NCI-H1436 treated with DMSO at 0.1 percent for 48 hours (cell line): ENCODE measurements at regions not wholly inside any gene's neighbourhood (a gene's known extent, or its start where the extent isn't known, plus 50 kb on each side); places are given as distances from the start of the nearest gene placed in this dataset.

Experiments used
- DNase-seq: peaks from one replicate; lab custom pipeline; 2025; lab: John Stamatoyannopoulos, UW

DNA sequence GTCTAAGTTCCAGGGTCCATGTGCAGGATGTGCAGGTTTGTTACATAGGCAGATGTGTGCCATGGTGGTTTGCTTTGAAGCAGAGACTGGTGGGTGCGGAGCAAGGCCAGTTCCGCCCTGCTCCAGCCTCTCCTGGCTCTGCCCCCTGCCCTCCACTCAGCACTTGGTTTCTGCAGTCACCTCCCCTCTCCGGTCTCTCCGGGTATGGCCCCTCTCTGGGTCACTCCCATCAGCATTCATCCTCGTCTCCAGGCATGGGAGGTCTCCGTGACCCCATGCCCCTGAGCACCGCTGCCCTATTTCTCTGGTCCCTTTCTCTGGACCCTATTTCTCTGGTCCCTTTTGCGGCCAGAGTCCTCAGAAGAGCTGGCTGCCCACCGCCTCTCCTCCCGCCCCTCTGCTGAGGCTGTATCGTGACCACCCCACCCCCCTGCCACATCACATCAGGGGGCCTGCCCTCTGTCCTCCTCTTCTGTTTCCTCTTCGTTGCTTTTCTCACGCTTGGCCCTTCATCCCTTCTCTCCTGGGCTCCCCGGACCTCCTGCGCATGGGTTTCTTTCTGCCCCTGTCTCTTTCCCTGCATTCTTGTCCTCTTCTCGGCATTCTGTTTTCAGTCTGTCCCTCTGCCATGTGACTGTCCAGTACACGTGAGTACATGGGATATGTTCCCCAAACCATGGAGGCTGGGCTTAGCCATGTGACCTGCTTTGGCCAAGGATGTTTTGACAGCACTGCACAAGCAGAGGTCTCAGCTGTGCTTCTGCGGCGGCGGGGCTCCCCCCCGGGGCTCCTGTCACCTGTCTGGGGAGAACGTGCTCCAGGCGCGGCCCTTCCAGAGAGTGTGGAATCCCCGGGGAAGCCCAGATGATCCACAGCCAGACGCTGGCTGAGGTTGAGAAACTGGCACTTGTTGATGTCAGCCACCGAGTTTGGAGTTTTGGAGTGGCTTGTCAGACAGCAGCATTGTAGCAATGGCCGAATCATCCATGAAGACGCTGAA, 54.4 kb upstream of the C1orf174 start:
- no peak for DNase-seq

DNA sequence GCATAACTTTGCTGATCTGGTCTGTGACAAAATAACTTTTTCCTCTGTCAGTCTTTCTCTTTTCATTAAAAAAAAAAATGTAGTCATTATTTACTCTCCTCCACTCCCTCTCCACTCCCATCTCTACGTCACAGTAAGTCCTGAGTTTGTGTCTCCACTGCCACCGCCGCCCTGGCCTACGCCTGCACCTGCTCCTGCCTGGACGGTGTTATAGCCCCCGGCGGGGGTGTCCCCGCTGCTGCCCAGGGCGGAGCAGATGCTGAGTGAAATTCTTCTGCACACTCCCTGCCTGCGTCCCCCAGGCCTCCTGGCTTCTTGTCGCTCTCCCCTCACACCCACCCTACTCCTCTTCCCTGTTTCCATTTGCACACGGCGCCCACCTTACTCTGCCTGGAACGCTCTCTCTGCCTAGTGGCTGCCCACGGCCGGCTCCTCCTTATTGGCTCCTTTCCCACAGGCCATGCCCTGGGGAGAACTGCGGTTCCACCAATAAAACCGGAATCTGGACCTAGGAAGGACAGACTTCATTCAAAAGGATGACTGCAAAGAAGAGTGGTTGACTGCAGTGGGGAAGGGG, 55.2 kb upstream of the C1orf174 start:
- no peak for DNase-seq

DNA sequence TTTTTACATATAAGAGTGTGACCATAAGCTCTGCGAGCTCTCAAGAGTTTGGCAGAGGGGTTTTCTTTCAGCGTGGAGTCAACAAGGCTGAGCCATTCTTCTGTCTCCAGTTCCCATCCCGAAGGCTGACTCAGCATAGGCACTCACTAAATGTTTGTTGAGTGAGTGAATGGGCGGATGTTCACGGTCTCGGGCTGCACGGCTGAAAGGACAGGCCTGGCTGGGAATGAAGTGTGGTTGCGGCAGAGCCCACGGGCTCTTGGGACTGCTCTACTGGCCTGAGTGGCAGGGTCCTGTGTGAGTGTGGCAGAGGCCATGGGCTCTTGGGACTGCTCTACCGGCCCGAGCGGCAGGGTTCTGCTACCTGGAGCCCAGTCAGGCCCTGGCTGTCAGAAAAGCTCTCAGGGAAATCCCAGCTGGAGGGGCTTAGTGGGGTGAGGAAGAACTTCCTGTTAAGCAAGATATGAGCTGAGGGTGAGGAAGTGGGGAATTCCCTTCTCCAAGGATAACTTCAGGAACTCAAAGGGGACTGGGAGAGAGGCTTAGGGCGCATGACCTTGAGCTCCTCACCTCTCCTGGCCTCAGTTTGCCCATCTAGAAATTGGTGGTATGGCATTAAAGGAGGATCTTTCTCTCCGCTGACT, 56.6 kb upstream of the C1orf174 start:
- no peak for DNase-seq

DNA sequence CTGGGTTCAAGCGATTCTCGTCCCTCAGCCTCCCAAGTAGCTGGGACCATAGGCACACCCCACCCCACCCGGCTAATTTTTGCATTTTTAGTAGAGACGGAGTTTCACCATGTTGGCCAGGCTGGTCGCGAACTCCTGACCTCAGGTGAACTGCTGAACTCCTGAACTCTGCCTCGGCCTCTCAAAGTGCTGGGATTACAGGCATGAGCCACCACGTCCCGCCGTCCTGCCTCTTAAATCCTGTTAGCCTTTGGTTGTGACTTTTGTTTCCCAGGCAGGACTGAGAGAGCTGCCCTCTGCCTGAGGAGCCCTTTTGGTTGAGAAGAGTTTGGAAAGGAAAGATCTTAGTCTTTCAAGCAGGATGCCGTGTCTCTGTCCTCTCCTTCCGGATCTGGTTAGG, 59.3 kb upstream of the C1orf174 start:
- no peak for DNase-seq

DNA sequence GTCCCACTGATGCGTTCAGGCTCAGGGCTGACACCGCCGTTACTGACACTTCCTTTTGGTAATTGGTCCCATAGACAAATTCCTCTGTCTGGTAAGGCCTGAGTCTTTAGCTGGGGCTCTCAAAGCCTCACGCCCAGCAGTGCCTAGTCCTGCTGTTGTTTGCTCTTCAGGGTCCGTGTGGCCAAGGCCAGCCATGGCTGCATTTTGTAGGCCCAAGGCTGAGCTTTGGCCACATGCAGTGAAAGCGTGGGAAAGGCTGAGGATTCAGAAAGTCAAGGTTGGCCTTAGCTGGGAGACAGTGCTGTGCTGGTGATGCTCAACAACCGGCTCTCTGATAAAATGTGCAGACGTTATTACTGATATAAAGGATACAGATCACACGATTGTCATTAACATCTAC, 63.5 kb upstream of the C1orf174 start:
- no peak for DNase-seq

DNA sequence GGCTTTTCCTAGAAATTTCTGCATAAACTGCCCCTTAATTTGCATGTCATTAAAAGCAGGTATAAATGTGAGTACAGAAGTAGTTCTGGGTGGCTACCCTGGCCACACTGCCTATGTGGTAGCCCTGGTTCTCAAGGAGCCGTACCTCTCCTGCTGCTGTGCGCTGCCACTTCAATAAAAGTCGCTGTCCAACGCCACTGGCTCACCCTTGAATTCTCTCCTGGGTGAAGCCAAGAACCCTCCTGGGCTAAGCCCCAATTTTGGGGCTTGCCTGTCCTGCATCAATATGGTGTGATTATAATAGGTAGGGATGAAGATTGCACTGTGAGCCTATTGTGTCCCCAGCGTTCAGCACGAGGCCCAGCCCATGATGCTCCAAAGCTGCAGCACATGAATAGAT, 65.6 kb upstream of the C1orf174 start:
- DNase-seq = no peak

DNA sequence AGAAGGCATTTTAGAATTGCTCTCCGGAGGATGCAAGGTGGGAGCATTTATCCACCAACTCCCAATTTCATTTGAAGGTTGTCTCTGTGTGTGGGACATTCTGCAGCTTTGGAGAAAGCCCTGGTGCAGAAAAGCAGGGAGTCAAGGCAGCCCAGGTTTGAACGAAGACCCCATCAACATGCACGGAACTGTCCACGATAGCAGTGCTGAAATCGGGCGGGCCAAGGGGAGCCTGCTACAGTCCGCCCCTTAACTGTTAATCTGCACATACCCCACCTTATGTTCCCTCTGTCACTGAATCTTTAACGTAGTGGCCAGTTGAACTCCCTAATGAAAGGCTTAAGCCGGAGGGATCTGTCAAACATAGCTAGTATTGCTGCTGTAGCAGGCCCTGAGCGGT, 68.8 kb upstream of the C1orf174 start:
- no peak for DNase-seq

DNA sequence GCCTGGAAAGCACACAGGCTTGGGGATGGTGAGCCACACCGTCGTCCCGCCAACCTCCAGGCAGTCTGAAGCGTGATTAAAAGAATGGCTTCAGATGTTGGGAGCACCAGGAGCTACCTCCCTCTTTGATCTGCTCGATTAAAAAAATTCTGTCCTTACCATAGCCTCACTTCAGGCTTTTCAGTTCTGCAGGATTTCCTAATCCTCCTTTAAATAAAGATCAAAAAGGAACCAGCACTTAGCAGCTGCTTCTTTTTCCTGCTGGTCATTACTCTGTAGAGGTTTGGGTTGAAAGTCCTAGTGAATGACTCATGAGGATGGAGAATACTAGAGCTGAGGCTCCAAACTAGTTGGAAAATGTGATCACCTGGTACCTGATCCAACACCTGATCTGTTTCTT, 71.9 kb upstream of the C1orf174 start:
- DNase-seq = no peak

DNA sequence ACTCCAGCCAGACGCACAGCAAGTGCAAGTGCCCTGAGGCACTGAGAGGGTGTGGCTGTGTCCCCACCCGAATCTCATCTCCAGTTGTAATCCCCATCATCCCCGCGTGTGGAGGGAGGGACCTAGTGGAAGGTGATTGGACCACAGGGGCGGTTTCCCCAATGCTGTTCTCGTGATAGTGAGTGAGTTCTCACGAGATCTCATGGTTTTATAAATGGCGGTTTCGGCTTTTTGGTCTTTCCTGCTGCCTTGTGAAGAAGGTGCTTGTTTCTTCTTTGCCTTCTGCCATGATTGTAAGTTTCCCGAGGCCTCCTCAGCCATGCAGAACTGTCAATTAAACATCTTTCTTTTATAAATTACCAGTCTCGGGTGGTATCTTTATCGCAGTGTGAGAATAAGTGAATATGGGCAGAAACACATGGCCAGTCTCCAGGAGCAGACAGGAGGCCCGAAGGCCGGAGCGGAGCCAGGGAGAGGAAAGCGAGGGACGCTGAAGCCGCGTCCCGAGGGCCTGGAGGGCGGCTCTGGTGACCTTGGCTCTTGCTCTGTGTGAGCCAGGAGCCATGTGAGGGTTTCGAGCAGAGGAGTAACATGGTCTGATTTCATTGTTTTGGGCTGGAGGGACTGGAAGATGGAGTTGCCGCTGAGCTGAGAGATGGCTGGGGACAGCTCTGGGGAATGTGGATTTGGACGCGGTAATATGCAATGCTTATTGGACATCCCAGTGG, 76.0 kb upstream of the C1orf174 start:
- no peak for DNase-seq

DNA sequence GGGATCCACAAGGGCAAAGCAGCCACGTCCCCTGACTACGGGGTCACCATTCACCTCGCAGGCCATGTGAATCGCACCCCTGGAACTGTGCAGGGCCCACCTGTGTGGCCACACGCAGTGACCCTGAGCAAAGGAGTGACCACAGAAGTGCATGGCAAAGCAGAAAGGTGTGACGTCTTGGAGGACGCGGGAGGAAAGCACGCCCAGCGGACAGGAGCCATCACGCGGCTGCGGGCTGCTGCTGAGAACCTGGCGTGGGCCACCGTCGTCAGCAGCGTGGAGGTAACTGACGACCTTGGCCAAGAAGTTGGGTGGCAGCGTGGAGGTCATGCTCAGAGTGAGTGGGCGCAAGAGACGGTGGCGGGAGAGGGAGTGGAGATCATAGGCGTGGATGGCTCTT, 76.7 kb upstream of the C1orf174 start:
- DNase-seq = no peak

DNA sequence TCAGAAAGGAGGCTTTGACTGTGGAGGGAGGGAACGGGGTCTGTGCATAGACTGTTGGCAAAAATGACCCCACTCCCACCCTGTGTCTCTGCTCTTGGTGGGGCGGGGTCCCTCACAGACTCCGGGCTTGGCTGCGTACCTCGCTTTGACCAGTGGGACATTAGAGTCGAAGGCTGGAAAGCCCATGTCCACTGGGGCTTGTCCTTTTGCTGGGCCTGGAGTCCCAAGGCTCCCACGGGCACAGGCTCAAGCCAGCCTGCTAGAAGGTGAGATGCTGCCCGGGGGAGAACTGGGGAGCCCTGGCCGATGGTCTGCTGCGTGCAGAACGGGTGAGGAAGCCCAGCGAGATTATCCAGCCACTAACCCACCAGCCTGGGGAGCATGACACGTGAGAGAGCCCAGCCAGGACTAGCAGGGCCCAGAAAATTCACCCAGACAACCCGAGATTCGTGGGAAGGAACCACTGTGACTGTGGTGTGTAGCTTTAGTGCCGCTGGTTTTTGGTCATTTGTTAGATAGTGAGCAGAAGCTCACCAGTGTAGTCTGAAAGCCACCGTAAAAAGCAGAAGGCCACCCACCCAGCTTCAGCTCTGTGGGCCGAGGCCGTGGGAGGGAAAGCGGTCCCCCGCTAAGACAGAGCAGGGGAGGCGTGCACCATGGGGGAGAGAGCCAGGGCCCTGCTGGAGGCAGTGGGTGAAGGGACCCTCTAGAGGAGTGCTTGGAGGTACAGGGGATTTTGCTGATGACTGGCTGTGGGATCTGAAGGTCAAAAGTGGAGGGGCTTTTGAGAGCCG, 78.3 kb upstream of the C1orf174 start:
- DNase-seq = no peak

DNA sequence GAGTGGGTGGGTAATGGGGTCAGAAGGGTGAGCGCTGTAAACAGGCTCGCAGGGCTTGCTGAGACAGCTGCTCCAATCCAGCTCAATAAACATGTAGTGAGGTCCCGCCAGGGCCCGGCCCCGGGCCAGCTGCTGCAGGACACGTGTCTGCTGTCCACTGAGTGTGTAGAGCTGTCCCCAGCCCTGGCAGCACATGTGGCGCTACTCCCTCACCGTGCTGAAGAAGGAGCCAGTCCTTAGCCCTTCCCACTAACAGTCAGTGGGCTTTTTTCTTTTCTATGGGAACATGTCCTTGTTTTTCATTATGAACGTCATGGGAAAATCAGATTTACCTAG, 78.9 kb upstream of the C1orf174 start:
- no peak for DNase-seq

DNA sequence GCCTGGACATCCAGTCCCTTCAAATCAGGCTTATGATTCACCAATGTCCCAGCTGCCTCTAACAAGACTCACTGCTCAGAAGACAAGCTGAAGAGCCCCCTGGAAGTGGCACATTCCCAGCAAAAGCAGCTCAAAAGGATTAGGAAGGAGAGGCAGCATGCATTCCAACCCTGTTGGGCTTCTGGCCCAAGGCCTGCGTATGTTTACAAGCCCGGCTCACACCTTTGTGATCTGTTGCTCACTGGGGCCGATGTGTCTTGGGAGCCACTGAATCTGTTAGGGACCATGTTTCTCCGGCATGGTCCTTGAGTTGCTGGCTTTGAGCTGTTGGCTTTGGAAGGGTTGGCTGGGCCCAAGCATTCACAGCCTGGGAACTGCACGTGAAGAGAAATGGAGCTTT, 81.2 kb upstream of the C1orf174 start:
- DNase-seq = no peak

DNA sequence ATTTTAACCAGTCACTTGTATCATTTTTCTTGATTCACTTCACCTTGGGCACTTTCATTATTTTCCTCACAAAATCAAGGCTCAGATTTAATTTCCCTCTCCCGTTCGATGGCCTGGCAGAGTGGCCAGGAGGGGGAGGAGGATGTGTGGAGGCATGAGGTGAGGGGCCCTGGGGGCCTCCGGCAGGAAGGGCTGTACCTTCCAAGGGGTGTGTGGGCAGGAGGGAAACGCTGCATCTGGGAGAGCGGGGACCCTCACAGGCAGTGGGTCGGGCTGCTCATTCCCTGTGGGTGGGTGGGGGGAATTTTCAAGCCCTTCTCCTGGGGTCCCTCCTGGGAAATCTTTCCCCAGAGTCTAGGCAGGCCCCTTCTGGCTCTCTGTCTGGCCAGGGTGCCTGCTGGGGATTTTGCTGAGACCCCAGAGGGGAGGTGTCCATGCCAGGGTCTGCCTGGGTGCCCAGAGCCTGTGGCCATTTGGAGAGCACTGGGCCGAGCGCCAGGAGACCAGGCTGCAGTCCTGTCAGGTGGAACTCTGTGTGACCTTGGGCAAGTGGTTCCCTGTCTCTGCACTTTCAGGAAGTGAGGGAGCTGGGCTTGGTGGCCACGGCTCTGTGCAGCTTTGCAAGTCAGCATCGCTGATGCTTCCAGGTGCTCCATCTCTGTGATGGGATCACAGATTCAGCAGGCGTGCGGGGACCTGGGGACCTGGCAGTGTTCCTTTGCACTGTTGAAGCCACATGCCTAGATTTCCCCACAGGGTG, 81.9 kb upstream of the C1orf174 start:
- no peak for DNase-seq

DNA sequence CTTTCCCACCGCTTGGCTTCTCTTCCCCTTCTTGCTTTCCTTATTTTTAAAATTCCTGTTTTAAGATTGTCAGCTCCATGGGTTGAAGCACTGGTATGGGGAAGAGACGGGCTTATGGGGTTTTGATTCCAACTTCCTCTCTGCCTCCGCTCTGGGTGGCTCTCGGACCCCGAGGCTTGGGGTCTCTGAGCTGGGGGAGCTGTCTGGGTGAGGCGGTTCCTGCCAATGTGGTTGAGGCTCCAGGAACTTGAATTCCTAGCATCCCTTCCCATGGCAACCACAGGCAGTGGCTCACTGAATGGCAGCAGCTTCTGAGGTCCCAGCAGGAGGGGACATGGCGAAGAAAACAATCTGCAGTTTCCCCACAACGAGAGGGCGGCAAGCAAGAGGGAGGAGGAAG, 83.1 kb upstream of the C1orf174 start:
- no peak for DNase-seq

DNA sequence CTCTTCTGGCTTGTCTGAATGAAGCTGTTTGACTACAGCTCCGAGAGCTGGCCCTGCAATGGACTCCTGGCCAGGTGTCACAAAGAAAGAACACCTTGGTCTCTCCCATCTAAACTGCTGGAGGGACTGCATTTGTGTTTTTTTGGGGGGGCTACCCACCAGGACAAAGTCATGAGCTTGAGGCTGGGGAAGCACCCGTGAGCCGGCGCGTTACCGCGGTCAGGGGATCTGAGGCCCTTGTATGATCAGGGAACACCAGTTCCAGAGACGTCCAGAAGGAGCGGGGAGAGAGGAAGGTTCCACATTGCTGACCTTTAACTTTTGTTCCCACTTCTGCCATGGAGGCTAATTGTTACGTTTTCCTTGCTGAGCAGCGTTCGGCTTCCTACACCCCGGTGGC, 84.5 kb upstream of the C1orf174 start:
- no peak for DNase-seq

DNA sequence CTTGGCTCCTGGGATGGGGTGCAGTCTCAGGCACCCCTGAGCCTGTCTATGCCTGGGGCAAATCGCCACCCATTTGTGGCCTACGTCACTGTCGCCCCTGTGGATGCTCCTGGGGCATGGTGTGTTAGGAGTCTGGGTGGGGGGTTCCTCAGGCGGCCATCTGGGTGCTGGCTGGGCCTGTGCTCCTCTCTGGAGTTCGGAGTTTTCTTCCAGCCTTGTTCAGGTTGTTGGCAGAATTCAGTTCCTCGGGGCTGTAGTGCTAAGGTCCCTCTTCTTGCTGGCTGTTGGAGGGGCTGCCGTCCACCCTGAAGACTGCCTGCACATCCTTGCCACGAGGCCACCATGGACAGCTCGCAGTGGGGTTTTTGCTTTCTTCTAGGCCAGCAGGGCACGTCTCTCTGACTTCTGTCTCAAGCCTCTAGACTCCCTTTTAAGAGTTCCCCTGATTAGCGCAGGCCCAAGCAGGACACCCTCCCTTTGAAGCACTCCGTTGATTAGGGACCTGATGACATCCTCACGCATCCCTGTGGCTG, 86.7 kb upstream of the C1orf174 start:
- no peak for DNase-seq

DNA sequence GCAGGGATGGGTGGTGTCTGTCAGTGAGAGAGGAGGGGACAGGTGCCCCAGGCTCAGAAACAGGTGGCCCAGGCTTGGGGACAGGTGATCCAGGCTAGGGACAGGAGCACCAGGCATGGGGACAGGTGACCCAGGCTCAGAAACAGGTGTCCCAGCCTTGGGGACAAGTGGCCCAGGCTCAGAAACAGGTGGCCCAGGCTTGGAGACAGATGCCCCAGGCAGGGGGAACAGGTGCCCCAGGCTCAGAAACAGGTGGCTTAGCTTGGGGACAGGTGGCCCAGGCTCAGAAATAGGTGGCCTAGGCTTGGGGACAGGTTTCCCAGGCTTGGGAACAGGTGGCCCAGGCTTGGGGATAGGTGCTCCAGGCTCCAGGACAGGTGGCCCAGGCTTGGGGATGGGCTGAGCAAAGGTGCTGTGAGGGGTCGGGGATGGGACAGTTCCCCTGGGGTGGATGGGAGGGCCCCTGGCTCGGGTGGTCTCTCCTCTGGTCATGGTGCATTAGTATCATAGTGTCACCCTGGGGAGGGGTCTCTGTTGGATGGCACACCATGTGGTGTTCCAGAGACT, 87.7 kb upstream of the C1orf174 start:
- no peak for DNase-seq

DNA sequence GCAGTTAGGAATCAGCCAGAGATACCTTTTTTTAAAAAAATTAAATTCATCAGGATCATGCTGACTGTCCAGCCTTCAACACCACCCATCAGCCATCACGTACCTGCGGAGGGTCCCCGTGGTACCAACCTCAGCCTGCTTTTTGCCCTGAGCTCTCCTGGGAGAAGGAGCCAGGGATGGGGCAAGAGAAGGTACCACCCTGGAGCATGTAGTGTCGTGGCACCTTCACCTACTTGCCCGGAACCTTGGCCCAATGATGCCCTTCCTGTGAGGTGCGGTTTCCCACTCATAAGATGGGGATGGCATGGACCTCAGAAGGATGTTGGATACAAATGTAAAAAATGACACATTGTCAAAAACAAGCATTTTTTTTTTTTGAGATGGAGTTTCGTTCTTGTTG, 88.4 kb upstream of the C1orf174 start:
- no peak for DNase-seq

DNA sequence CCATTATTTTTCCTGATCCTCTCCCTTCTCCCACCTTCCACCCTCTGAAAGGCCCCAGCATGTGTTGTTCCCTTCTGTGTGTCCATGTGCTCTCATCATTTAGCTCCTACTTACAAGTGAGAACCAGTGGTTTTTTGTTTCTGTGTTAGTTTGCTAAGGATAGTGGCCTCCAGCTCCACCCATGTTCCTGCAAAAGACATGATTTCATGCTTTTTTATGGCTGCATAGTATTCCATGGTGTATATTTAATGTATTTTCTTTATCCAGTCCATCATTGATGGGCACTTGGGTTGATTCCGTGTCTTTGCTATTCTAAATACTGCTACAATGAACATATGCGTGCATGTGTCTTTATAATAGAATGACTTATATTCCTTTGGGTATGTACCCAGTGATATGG, 89.4 kb upstream of the C1orf174 start:
- no peak for DNase-seq
